HTR-8/SVneo (cell line): ENCODE measurements at regions not wholly inside any gene's neighbourhood (a gene's known extent, or its start where the extent isn't known, plus 50 kb on each side); places are given as distances from the start of the nearest gene placed in this dataset.
A peak's percentile ranks its signal among the peaks of the same experiment; 100 is the strongest.
"Not testable (repeated sequence)": the region's sequence is repeated elsewhere in the genome, so short reads cannot be mapped to it uniquely, and the experiment has no call there.

Source experiments
- DNase-seq: peaks from one replicate; pipeline ENCODE4 v3.0.0; 2011; ENCODE audit warnings: low spot score, mixed read lengths; ENCODE audit not compliant: insufficient read length
- FAIRE-seq: peaks from 2 replicates; lab custom pipeline; 2011; peaks lifted over from hg19 to GRCh38; lab: Jason Lieb, UNC

GRCh38 chr7:51386806-51387568 lies 70.4 kb upstream of the COBL start:
- not testable (repeated sequence) for FAIRE-seq, DNase-seq

GRCh38 chr7:51386184-51386583 lies 69.6 kb upstream of the COBL start:
- DNase-seq, FAIRE-seq: not testable (repeated sequence)

GRCh38 chr7:51382243-51382642 lies 65.6 kb upstream of the COBL start:
- FAIRE-seq: not testable (repeated sequence)

GRCh38 chr7:51376420-51377092 lies 59.9 kb upstream of the COBL start:
- DNase-seq (no peak), FAIRE-seq (no peak)

More at GRCh38 chr7:51382243-51382642, 65.6 kb upstream of the COBL start:
- not testable (repeated sequence) for DNase-seq

- no peak for FAIRE-seq
- no peak for DNase-seq
These were observed 58.3 kb upstream of the COBL start for GRCh38 chr7:51374936-51375335.

- not testable (repeated sequence) for DNase-seq, FAIRE-seq
These were observed 57.0 kb upstream of the COBL start for GRCh38 chr7:51373607-51374006.

GRCh38 chr7:51369746-51370145 lies 53.1 kb upstream of the COBL start:
- DNase-seq (no peak), FAIRE-seq (no peak)

GRCh38 chr7:51369228-51369627 lies 52.6 kb upstream of the COBL start:
- not testable (repeated sequence) for FAIRE-seq

GRCh38 chr7:51368334-51368733 lies 51.7 kb upstream of the COBL start:
- FAIRE-seq (no peak), DNase-seq (no peak)

More at GRCh38 chr7:51369228-51369627, 52.6 kb upstream of the COBL start:
- not testable (repeated sequence) for DNase-seq

- no peak for DNase-seq
- FAIRE-seq: no peak
These were observed 51.0 kb upstream of the COBL start for GRCh38 chr7:51367614-51367968.

GRCh38 chr7:51366930-51367613 lies 50.5 kb upstream of the COBL start:
- FAIRE-seq (peak; percentile 23), DNase-seq (peak; percentile 36)
